Pancreas (tissue), 10 donors: ENCODE measurements at regions not wholly inside any gene's neighbourhood (a gene's known extent, or its start where the extent isn't known, plus 50 kb on each side); places are given as distances from the start of the nearest gene placed in this dataset.
"Not testable (repeated sequence)": the region's sequence is repeated elsewhere in the genome, so short reads cannot be mapped to it uniquely, and the experiment has no call there.

Source experiments
- ATAC-seq, 4 donors: fragments of 200-7000 bp; cut with Tn5 transposase; one replicate each; pipeline versions ENCODE4 v1.8.0 to v1.9.1; 2020; ENCODE audit warnings: mild to moderate bottlenecking in 4 of 4, moderate library complexity in 4 of 4
- DNase-seq, 6 donors: peaks; one replicate each; pipeline ENCODE4 v3.0.0-alpha.2; 2020
- FAIRE-seq: peaks from 2 replicates; lab custom pipeline; 2012; peaks lifted over from hg19 to GRCh38; lab: Jason Lieb, UNC
- H3K27ac ChIP-seq, 4 donors: fragments of 200-600 bp; sonication (generic); 1 replicate in 3 of 4; 2 replicates in 1 of 4; pipeline versions ENCODE4 v1.5.0 to v1.8.0; 2020
- H3K27me3 ChIP-seq, 4 donors: fragments of 200-600 bp; one replicate each; pipeline ENCODE4 v1.8.0; 2021
- H3K36me3 ChIP-seq, 3 donors: fragments of 200-600 bp; sonication (generic) in 1 of 3; one replicate each; pipeline versions ENCODE4 v1.5.0 to v1.8.0; 2020 to 2021
- H3K4me1 ChIP-seq, 3 donors: fragments of 200-600 bp; one replicate each; pipeline ENCODE4 v1.8.0; 2021
- H3K4me3 ChIP-seq, 4 donors: fragments of 200-600 bp; sonication (generic) in 2 of 4; one replicate each; pipeline versions ENCODE4 v1.5.0 to v1.8.0; 2020 to 2021
- H3K9me3 ChIP-seq, 4 donors: fragments of 200-600 bp; one replicate each; pipeline ENCODE4 v1.8.0; 2021
- WGBS, 2 donors: extraction: QIAGEN DNeasy Blood & Tissue Kit; methylation state at CpG; one replicate each; pipeline ENCODE4 v1.1.7; 2013; 5-methylcytosine and 5-hydroxymethylcytosine counted together
- intact Hi-C, 3 donors: fragments of 100-400 bp; cut with DNase I; formaldehyde crosslinking; loops; one replicate each; pipeline versions ENCODE4 v1.11.1 to v1.14.2; 2022
- TF ChIP-seq, protein P1 (sequence below), 4 donors: fragments of 200-600 bp; sonication (generic) in 3 of 4; IDR thresholded peaks; one replicate each; pipeline versions ENCODE4 v1.5.0 to v1.8.0; 2021; ENCODE audit warnings: antibody characterized with exemption in 4 of 4
- donor health status: healthy with polysubstance abuse.
- donor health status: DM: no; HTN: no; CAD: no; lungs with moderate emphysema.
- donor health status: DM: no; HTN: no; CAD: no.
- donor health status: control.
- donor health status: control.
- donor health status: Bipolar disorder and iron deficiency.
- donor health status: DM: yes; HTN: yes; CAD: no.
- donor health status: DM: no; HTN: no; CAD: no.
- donor health status: DM: no; HTN: no; CAD: no.
- donor health status: DM: yes; HTN: yes; CAD: no.

DNA sequence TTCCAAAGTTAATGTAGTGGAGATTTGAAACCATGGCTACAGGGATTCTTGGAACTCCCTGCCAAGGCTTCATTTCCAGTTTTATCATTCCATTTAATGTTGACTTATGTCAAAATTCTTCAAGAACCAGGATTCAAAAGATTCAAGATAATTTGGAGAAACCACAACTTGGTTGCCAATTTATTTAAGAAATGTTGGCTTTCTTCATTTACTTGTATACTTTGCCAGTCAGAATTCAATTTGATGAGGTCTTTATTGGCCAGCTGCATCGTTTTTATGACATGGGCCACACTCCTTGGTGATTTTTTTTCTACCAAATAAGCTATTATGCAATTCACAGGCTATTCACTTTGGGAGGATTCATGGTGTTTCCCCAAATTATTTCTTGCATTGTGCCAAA lies 53.1 kb upstream of the RASEF start:
- 10 to 15% methylated on average over 1 of the region's 1 CpG for WGBS, 2 donors
- Histone ChIP-seq H3K9me3 (no peaks in the 10 kb centered on the region), H3K4me3 (no peak overlapping the region), H3K4me1 (no peaks in the 10 kb centered on the region), H3K27ac (no peak overlapping the region), H3K27me3 (no peaks in the 10 kb centered on the region), H3K36me3 (no peaks in the 10 kb centered on the region)
- no peak for DNase-seq
- FAIRE-seq, result no peak
- ATAC-seq, result no peak
- intact Hi-C loops, result no loop called here
- TF ChIP-seq, protein P1, sequence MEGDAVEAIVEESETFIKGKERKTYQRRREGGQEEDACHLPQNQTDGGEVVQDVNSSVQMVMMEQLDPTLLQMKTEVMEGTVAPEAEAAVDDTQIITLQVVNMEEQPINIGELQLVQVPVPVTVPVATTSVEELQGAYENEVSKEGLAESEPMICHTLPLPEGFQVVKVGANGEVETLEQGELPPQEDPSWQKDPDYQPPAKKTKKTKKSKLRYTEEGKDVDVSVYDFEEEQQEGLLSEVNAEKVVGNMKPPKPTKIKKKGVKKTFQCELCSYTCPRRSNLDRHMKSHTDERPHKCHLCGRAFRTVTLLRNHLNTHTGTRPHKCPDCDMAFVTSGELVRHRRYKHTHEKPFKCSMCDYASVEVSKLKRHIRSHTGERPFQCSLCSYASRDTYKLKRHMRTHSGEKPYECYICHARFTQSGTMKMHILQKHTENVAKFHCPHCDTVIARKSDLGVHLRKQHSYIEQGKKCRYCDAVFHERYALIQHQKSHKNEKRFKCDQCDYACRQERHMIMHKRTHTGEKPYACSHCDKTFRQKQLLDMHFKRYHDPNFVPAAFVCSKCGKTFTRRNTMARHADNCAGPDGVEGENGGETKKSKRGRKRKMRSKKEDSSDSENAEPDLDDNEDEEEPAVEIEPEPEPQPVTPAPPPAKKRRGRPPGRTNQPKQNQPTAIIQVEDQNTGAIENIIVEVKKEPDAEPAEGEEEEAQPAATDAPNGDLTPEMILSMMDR (IDR thresholded peaks at IDR 0.05), result no peak

DNA sequence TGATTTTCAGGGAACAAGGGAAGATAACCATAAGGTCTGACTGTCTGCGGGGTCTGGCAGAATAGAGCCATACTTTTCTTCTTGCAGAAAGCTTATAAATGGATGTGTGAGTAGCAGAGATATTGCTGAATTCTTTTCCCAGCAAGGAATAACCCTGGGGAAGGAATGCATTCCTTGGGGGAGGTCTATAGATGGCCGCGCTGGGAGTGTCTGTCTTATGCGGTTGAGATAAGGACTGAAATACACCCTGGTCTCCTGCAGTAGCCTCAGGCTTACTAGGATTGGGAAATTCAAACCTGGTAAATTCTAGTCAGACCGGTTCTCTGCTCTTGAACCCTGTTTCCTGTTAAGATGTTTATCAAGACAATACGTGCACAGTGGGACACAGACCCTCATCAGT lies 50.5 kb upstream of the RASEF start:
- intact Hi-C loops, H3K27me3 ChIP-seq, FAIRE-seq, H3K4me3 ChIP-seq, H3K27ac ChIP-seq, H3K36me3 ChIP-seq, H3K4me1 ChIP-seq, ATAC-seq, DNase-seq, H3K9me3 ChIP-seq: not testable (repeated sequence)
- WGBS, 2 donors, result 94 to 95% methylated on average over 6 of the region's 6 CpGs
